Omental fat pad (tissue), 3 donors: ENCODE measurements at regions not wholly inside any gene's neighbourhood (a gene's known extent, or its start where the extent isn't known, plus 50 kb on each side); places are given as distances from the start of the nearest gene placed in this dataset.

Experiments
- ATAC-seq: fragments of 150-250 bp; one replicate; pipeline ENCODE4 v1.9.1; 2016; ENCODE audit warnings: mild to moderate bottlenecking, moderate library complexity; ENCODE audit not compliant: low FRiP score
- DNase-seq: peaks from one replicate; pipeline ENCODE4 v3.0.0-alpha.2; 2019; ENCODE audit warnings: low spot score
- CTCF ChIP-seq, 3 donors: fragments of 450-650 bp; IDR thresholded peaks; one replicate each; pipeline ENCODE4 v1.5.1; 2016 to 2017; ENCODE audit warnings: antibody characterized with exemption in 3 of 3, mild to moderate bottlenecking in 3 of 3, moderate library complexity in 2 of 3

- ATAC-seq, result no peak
- DNase-seq, result no peak
- no peak for TF ChIP-seq CTCF (IDR thresholded peaks at IDR 0.05)
These were observed 189.9 kb upstream of the AJAP1 start for GRCh38 chr1:4464478-4464877.

DNA sequence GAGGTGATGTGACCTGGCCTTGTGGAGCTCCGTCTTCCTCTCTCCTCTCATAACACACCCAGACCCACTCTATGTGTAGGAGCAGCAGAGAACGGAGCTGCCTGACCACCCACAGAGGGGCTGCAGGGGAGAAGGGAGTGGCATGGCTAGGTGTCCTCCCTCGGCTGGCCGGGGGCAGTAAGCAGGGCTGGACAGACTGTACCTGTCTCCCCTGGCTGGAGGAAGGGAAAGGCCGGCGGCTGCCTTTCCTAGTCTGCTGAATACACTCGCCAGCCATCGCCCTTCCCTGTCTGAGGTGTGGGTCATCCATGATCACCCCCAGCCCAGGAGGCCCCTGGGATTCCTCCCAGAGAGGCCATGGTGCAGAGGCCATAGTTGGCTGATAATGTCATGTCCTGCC is 187.2 kb upstream of the AJAP1 start:
- no peak for DNase-seq
- no peak for TF ChIP-seq CTCF (IDR thresholded peaks at IDR 0.05)
- ATAC-seq, result no peak

DNA sequence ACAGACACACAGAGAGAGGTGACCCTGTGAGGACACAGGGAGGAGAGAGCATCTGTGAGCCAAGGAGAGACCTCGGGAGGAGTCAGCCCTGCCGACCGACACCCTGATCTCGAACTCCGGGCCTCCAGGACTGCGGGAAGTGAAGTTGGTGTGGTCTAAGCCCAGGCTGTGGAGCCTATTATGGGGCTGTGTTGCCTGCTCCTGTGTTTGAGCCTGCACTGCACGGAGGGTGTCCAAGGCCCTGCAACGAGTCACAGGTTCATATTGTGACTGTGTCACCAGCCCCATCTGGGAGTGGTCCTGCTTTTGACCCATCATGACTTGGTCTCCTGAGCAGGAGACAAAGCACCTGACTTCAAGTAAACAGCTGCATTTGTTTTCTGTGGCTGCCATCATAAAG is 186.0 kb upstream of the AJAP1 start:
- ATAC-seq, result no peak
- no peak for DNase-seq
- no peak for TF ChIP-seq CTCF (IDR thresholded peaks at IDR 0.05)

- ATAC-seq, result no peak
- no peak for TF ChIP-seq CTCF (IDR thresholded peaks at IDR 0.05)
These were observed 185.4 kb upstream of the AJAP1 start for GRCh38 chr1:4468804-4469514.

DNA sequence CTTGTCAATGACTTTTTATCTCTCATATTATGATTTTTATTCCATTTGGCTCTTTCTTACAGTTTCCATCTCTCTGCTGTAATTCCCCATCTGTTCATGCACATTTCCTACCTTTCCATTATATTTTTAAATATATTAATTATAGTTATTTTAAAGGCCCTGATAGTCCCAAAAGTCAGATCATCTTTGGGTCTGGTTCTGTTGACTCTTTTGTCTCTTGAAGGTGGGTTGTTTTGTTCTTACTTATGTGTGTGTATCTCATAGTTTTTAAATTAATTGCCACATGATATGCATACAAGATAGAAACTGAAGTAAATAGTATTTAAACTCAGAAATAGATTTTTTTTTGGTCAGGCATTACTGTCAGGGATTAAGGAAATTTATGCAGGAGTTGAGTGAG is 178.0 kb upstream of the AJAP1 start:
- DNase-seq, result no peak
- no peak for TF ChIP-seq CTCF (IDR thresholded peaks at IDR 0.05)
- ATAC-seq, result no peak

More at GRCh38 chr1:4468804-4469514, 185.4 kb upstream of the AJAP1 start:
- no peak for DNase-seq

- ATAC-seq (no peak), DNase-seq (no peak)
- no peak for TF ChIP-seq CTCF (IDR thresholded peaks at IDR 0.05)
These were observed 173.0 kb upstream of the AJAP1 start for GRCh38 chr1:4481451-4481850.

- DNase-seq (no peak), ATAC-seq (no peak)
- no peak for TF ChIP-seq CTCF (IDR thresholded peaks at IDR 0.05)
These were observed 171.9 kb upstream of the AJAP1 start for GRCh38 chr1:4482526-4482925.
